Progenitor cell of endocrine pancreas (in vitro differentiated cells): ENCODE measurements at regions not wholly inside any gene's neighbourhood (a gene's known extent, or its start where the extent isn't known, plus 50 kb on each side); places are given as distances from the start of the nearest gene placed in this dataset.

Experiments
- DNase-seq: peaks from one replicate; pipeline ENCODE4 v3.0.0; 2021; ENCODE audit warnings: low spot score; ENCODE audit not compliant: unreplicated experiment
- H3K27ac Mint-ChIP-seq: 2 replicates; pipeline ENCODE4 v1.8.0; 2021; ENCODE audit warnings: mild to moderate bottlenecking, moderate library complexity, mixed read lengths
- H3K27me3 Mint-ChIP-seq: 2 replicates; pipeline ENCODE4 v1.8.0; 2021; ENCODE audit warnings: mixed read lengths
- H3K36me3 Mint-ChIP-seq: 2 replicates; pipeline ENCODE4 v1.8.0; 2022; ENCODE audit warnings: mixed read lengths; ENCODE audit not compliant: insufficient read depth
- H3K4me1 Mint-ChIP-seq: 2 replicates; pipeline ENCODE4 v1.8.0; 2021; ENCODE audit warnings: low read depth, mixed read lengths
- H3K4me3 Mint-ChIP-seq: 2 replicates; pipeline ENCODE4 v1.8.0; 2021; ENCODE audit warnings: low read depth, mild to moderate bottlenecking, moderate library complexity, mixed read lengths
- H3K9me3 Mint-ChIP-seq: 2 replicates; pipeline ENCODE4 v1.8.0; 2021; ENCODE audit warnings: low read depth, mixed read lengths
- CTCF ChIP-seq: fragments of 200-600 bp; sonication (generic); IDR thresholded peaks from one replicate; pipeline ENCODE4 v1.5.0; 2021; ENCODE audit warnings: antibody characterized with exemption, mild to moderate bottlenecking; ENCODE audit not compliant: unreplicated experiment

- Mint-ChIP-seq H3K9me3 (no peaks in the 10 kb centered on the region), H3K27me3 (no peaks in the 10 kb centered on the region), H3K27ac (no peak overlapping the region), H3K4me1 (no peaks in the 10 kb centered on the region), H3K36me3 (no peaks in the 10 kb centered on the region), H3K4me3 (no peak overlapping the region)
- TF ChIP-seq CTCF = no peak
- no peak for DNase-seq
Measured at GRCh38 chr3:18743761-18744160, 318.6 kb upstream of the SATB1 start.

- no peaks in the 10 kb centered on the region for H3K36me3 Mint-ChIP-seq
- no peaks in the 10 kb centered on the region for H3K27me3 Mint-ChIP-seq
- no peak overlapping the region for H3K27ac Mint-ChIP-seq
- no peak for TF ChIP-seq CTCF
- DNase-seq = no peak
- no peak overlapping the region for H3K4me3 Mint-ChIP-seq
- H3K4me1 Mint-ChIP-seq = no peaks in the 10 kb centered on the region
- H3K9me3 Mint-ChIP-seq = no peaks in the 10 kb centered on the region
Measured at GRCh38 chr3:18740631-18741583, 315.8 kb upstream of the SATB1 start.

GRCh38 chr3:18739099-18739433, 313.9 kb upstream of the SATB1 start:
- Mint-ChIP-seq H3K4me3 (no peak overlapping the region), H3K4me1 (peaks cover 7% of the 10 kb centered on the region)

GRCh38 chr3:18738393-18739098, 313.4 kb upstream of the SATB1 start:
- no peak for TF ChIP-seq CTCF
- Mint-ChIP-seq H3K4me3 (no peak overlapping the region), H3K9me3 (no peaks in the 10 kb centered on the region), H3K4me1 (peaks cover 7% of the 10 kb centered on the region), H3K36me3 (no peaks in the 10 kb centered on the region), H3K27me3 (no peaks in the 10 kb centered on the region), H3K27ac (no peak overlapping the region)
- DNase-seq = no peak

More at GRCh38 chr3:18739099-18739433, 313.9 kb upstream of the SATB1 start:
- TF ChIP-seq CTCF = no peak
- no peaks in the 10 kb centered on the region for H3K36me3 Mint-ChIP-seq
- H3K27me3 Mint-ChIP-seq = no peaks in the 10 kb centered on the region
- DNase-seq = no peak
- H3K27ac Mint-ChIP-seq = no peak overlapping the region
- no peaks in the 10 kb centered on the region for H3K9me3 Mint-ChIP-seq

GRCh38 chr3:18735005-18735404, 309.9 kb upstream of the SATB1 start:
- no peaks in the 10 kb centered on the region for H3K9me3 Mint-ChIP-seq
- DNase-seq = no peak
- no peak overlapping the region for H3K4me3 Mint-ChIP-seq
- H3K27me3 Mint-ChIP-seq = peaks cover 3% of the 10 kb centered on the region
- no peak overlapping the region for H3K27ac Mint-ChIP-seq
- no peaks in the 10 kb centered on the region for H3K36me3 Mint-ChIP-seq
- no peak for TF ChIP-seq CTCF
- peaks cover 7% of the 10 kb centered on the region for H3K4me1 Mint-ChIP-seq
